IPS-15b (cell line): ENCODE measurements at regions not wholly inside any gene's neighbourhood (a gene's known extent, or its start where the extent isn't known, plus 50 kb on each side); places are given as distances from the start of the nearest gene placed in this dataset.
"Not testable (repeated sequence)": the region's sequence is repeated elsewhere in the genome, so short reads cannot be mapped to it uniquely, and the experiment has no call there.

Experiments
- H3K27me3 ChIP-seq: one replicate; pipeline ENCODE4 v1.6.1; 2013; ENCODE audit warnings: low read length; ENCODE audit not compliant: control insufficient read depth, insufficient read depth
- H3K36me3 ChIP-seq: one replicate; pipeline ENCODE4 v1.6.1; 2013; ENCODE audit warnings: low read length; ENCODE audit not compliant: control insufficient read depth, insufficient read depth
- H3K4me1 ChIP-seq: one replicate; pipeline ENCODE4 v1.6.1; 2013; ENCODE audit warnings: mild to moderate bottlenecking, low read length; ENCODE audit not compliant: control insufficient read depth, insufficient read depth
- H3K4me3 ChIP-seq: one replicate; pipeline ENCODE4 v1.5.1; 2013; ENCODE audit warnings: low read depth, low read length
- H3K9ac ChIP-seq: one replicate; pipeline ENCODE4 v1.6.1; 2013; ENCODE audit warnings: low read depth, mild to moderate bottlenecking, low read length
- H3K9me3 ChIP-seq: one replicate; pipeline ENCODE4 v1.6.1; 2013; ENCODE audit warnings: mild to moderate bottlenecking, low read length; ENCODE audit not compliant: control insufficient read depth, insufficient read depth

DNA sequence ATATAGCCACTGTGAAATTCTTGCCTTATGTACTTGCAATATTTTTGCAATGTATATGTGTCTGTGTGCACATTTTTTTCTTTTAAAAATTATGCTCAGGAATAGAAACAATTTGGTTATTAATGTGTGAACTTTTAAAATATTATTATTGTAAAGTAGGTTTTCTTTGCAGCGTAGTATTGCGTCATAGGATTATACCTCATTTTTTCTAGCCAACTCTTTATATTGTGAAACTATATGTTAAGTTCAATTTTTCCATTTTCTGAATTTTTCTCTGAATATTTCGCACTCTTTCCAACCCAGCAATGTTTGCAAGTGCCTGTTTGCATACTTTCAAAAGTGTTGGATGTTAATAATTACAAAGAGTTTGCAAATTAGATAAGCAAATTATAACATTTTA lies 471.6 kb upstream of the LMO3 start:
- no peaks in the 10 kb centered on the region for H3K27me3 ChIP-seq
- H3K4me1 ChIP-seq: no peaks in the 10 kb centered on the region
- no peak overlapping the region for H3K4me3 ChIP-seq
- H3K9me3 ChIP-seq: no peaks in the 10 kb centered on the region
- no peaks in the 10 kb centered on the region for H3K36me3 ChIP-seq
- H3K9ac ChIP-seq: no peak overlapping the region

DNA sequence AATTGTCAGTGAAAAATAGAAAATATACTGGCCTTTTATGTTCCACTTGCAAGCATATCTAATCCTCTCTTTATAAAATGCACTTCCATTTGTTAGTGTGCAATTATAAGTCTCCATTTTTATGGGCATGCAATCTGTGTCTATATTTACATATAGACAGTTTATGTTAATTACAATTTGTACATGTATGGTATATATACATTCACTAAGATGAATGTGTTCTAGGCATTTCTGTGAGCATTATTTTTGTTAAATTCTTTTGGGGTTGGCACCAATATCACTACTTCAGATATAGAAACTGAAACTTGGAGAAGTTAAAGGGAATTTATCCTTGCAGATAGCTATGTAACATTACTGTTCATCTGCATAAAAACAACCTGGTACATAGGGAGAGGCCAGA lies 470.8 kb upstream of the LMO3 start:
- Histone ChIP-seq H3K4me1 (no peaks in the 10 kb centered on the region), H3K27me3 (no peaks in the 10 kb centered on the region), H3K4me3 (no peak overlapping the region), H3K36me3 (no peaks in the 10 kb centered on the region), H3K9me3 (no peaks in the 10 kb centered on the region), H3K9ac (no peak overlapping the region)

DNA sequence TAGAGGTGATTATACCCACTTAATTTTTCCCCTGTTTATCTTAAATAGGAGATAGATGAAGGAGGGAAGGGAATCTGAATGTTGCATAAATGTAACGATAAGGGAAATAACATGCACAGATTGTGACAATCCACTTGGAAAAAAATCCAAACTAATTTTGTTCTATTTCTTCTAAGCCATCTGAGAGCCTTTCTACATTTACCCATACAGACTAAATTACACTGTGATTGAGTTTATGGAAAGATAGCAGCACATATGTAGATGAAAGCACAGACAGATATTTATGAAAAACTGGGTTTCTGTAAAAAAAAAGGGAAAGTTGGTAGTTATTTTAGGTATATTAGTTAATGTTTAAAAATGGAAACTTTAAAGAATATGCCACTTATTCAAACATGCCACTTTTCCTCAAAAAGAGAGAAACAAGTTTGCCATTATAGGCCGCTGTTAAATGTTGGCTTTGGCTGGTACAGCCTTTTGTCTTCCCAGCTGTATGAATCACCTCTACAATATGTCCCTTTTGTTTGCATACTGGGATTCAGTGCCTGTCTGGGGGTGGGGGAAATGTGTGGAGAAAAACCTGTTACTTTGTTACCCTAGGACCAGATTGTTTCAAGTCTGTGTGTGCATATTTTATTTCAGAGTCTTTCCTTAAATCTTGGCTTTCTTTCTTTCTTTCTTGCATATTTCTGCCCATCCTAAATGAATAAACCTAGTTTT lies 470.2 kb upstream of the LMO3 start:
- H3K9ac ChIP-seq: no peak overlapping the region
- no peak overlapping the region for H3K4me3 ChIP-seq
- H3K36me3 ChIP-seq: no peaks in the 10 kb centered on the region
- no peaks in the 10 kb centered on the region for H3K4me1 ChIP-seq
- H3K9me3 ChIP-seq: no peaks in the 10 kb centered on the region
- no peaks in the 10 kb centered on the region for H3K27me3 ChIP-seq

DNA sequence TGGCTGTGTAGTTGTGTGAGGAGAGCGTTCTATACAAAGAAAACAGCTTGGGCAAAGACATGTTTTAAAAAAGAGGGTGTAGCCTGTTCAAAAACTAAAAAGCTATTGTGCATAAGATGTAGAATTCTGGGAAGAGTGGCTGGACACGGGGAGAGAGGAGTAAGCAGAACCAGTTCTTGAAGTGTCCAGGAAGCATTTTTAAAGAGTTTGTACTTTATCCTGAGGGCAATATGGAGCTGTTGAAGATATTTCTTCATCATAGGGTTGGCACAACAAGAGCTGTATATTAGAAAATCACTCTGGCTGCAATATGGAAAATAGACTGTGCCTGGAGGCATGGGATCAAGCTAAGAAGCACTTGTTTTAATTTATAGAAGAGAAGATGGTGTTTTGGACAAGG lies 458.9 kb upstream of the LMO3 start:
- H3K27me3 ChIP-seq: no peaks in the 10 kb centered on the region
- H3K9me3 ChIP-seq: no peaks in the 10 kb centered on the region
- no peaks in the 10 kb centered on the region for H3K4me1 ChIP-seq
- H3K4me3 ChIP-seq: no peak overlapping the region
- no peaks in the 10 kb centered on the region for H3K36me3 ChIP-seq
- H3K9ac ChIP-seq: no peak overlapping the region

DNA sequence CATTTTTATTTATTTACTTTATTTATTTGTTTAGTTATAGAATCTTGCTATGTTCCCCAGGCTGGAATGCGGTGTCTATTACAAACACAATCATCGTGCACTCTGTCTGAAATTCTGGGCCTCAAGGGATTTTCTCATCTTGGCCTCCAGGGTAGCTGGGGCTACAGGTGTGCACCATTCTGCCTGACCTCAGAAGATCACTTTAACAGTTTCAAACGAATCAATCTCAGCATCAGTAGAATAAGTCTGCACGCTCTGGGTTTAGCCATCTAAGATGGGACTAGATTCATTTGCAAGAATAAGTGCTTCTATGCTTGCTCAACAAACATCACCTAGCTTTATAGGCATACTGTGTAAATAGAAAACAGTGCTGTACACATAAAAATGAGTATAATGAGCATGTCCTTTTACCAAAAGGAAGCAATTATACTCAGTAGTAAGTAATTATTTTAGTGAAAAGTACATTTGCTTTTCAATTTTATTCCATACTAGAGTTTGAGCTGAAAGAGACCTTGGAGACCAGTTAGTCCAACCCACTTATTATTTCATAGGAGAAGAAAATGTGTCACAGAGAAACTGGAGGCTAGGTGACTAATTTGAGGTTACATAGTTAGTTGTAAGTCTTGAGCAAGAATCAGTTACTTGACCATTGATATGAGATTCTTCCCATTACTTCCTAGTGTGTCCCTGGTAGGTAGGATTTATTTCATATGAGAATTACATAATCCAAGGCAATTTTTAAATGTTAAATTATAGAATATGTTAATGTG lies 456.5 kb upstream of the LMO3 start:
- H3K36me3 ChIP-seq: no peaks in the 10 kb centered on the region
- no peaks in the 10 kb centered on the region for H3K9me3 ChIP-seq
- H3K4me1 ChIP-seq: no peaks in the 10 kb centered on the region
- H3K4me3 ChIP-seq: no peak overlapping the region
- no peaks in the 10 kb centered on the region for H3K27me3 ChIP-seq
- no peak overlapping the region for H3K9ac ChIP-seq

DNA sequence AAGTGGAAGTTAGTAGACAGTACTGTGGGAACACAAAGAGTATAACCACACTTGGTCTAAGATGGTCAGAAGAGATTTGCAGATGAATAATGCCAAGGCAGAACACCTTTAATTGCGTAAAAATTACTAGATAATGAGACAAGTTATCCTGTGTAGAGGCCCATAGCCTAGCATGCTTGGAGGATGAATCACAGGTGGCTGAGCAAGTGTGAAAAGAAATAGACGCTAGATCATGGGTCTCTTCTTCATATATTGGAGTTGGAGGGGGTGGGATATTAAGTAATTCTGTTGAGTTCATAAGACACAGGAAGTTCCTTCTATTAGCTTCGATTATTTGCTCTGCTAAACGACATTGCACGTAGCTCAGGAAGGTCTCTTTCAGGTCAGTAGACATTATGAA lies 454.3 kb upstream of the LMO3 start:
- Histone ChIP-seq H3K27me3 (no peaks in the 10 kb centered on the region), H3K4me3 (no peak overlapping the region), H3K9me3 (no peaks in the 10 kb centered on the region), H3K9ac (no peak overlapping the region), H3K4me1 (no peaks in the 10 kb centered on the region), H3K36me3 (no peaks in the 10 kb centered on the region)

DNA sequence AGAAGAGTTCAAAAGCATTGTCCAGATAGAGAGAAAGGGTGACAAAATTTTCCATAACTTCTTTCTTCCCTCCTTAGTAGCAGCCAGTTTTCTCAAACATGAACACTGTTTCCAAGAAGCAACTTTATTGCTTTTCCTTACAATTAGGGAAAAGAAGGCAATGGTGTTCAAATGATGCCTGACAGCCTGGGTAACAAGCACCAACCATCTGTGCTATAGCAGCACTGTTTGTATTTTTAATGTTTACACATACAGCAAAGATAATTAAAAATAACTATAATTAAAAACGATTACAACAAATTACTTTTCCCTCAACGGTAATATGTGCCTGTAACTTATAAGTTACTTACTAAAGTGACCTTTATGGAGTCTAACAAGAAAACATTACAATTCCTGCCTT lies 450.6 kb upstream of the LMO3 start:
- no peak overlapping the region for H3K4me3 ChIP-seq
- no peak overlapping the region for H3K9ac ChIP-seq
- H3K36me3 ChIP-seq: no peaks in the 10 kb centered on the region
- no peaks in the 10 kb centered on the region for H3K27me3 ChIP-seq
- H3K4me1 ChIP-seq: no peaks in the 10 kb centered on the region
- no peaks in the 10 kb centered on the region for H3K9me3 ChIP-seq

DNA sequence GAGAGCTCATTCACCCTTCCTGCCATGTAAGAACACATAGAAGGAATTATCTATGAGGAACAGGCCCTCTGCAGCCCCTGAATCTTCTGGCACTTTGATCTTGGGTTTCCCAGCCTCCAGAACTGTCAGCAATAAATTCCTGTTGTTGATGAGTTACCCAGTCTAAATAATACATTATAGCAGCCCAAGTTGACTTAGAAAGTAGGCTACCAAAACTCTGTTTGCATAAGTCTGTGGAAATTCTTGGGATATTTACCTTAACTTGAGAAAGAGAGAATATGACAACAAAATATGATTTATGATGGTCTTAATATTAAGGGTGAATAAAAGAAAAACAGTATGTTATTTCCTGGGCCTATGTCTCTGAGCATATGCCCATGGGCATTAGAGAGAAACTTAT lies 433.0 kb upstream of the LMO3 start:
- Histone ChIP-seq H3K9me3 (no peaks in the 10 kb centered on the region), H3K4me1 (no peaks in the 10 kb centered on the region), H3K36me3 (no peaks in the 10 kb centered on the region), H3K9ac (no peak overlapping the region), H3K4me3 (no peak overlapping the region), H3K27me3 (no peaks in the 10 kb centered on the region)

DNA sequence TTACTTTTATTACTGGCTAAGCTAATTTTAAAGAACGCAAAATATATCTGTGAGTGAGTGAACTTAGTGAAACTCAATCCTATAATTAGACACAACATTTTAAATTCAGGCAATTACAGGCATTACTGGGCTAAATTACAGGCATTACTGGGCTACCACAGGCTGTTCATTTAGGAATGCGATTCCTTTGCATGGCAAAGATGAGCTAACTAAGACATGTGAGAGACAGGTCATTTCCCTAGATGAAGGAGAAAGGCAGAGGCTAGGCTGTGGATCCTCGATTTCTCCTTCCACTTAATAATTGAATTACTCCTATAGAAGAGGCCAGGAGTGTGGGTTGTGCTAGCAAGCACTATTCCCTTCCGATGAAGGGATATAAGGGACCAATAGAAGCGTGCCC lies 429.4 kb upstream of the LMO3 start:
- no peaks in the 10 kb centered on the region for H3K36me3 ChIP-seq
- no peaks in the 10 kb centered on the region for H3K27me3 ChIP-seq
- no peak overlapping the region for H3K9ac ChIP-seq
- no peaks in the 10 kb centered on the region for H3K9me3 ChIP-seq
- H3K4me3 ChIP-seq: no peak overlapping the region
- no peaks in the 10 kb centered on the region for H3K4me1 ChIP-seq

DNA sequence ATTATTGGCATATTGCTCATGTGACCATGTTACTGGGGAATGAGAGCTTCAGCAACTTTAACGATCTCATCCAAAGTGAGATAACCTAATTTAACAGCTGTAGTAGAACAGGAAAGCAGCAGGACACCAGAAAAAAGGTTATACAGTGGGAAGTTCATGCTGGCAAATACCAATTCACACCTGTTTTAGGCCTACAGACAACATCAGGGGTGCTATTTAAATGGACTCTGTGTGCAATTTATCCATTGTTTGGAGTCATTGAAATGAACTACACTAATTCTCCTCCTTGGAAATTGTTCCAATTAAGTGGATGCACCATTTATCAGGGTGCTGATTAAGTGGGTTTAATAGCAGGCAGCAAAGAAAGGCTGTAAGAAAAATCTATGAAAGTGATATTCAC lies 424.4 kb upstream of the LMO3 start:
- Histone ChIP-seq H3K4me1 (no peaks in the 10 kb centered on the region), H3K36me3 (no peaks in the 10 kb centered on the region), H3K9me3 (no peaks in the 10 kb centered on the region), H3K27me3 (no peaks in the 10 kb centered on the region), H3K9ac (no peak overlapping the region), H3K4me3 (no peak overlapping the region)

DNA sequence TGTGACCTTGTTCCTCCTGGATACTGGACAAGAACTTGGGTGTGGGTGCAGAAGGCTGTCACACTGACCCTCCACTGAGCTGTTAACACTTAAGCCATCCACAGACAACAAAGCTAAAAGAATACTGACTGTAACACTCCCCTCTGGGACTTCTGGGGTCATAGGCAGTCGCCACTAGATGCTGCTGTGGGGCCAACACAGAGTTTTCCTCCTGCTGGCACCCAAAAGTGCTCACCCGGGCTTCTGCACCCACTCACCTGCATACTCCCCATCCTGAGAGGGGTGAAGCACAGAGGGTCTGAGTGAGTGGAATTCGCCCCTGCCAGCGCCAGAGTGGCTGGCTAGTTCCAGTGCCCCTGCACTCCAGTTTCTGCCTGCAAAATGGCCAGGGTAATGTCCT lies 422.4 kb upstream of the LMO3 start:
- Histone ChIP-seq H3K4me3 (no peak overlapping the region), H3K36me3 (no peaks in the 10 kb centered on the region), H3K27me3 (no peaks in the 10 kb centered on the region), H3K9ac (no peak overlapping the region), H3K9me3 (no peaks in the 10 kb centered on the region), H3K4me1 (no peaks in the 10 kb centered on the region)

DNA sequence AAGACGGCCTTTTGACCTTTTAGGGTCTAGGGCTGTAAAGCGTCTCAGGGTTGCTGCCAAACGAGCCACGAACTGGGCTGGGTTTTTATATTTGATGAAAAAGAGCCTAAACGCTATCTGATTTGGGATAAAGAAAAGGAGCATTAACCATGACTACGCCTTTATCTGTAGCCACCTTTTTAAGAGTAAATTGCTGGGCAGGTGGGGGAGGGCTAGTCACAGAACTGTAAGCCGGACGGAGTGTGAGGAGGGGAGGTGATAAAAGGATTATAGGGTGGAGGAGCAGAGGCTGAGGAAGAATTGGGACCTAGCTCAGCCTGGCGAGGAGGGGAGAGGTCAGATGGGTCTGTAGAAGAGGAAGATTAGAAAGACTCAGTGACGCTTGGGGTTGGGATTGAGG lies 419.5 kb upstream of the LMO3 start:
- not testable (repeated sequence) for H3K4me3 ChIP-seq, H3K9ac ChIP-seq, H3K36me3 ChIP-seq, H3K9me3 ChIP-seq, H3K27me3 ChIP-seq
- H3K4me1 ChIP-seq: peaks cover 12% of the 10 kb centered on the region
